ENCODE measurements at regions not wholly inside any gene's neighbourhood (a gene's known extent, or its start where the extent isn't known, plus 50 kb on each side); places are given as distances from the start of the nearest gene placed in this dataset.

DNA sequence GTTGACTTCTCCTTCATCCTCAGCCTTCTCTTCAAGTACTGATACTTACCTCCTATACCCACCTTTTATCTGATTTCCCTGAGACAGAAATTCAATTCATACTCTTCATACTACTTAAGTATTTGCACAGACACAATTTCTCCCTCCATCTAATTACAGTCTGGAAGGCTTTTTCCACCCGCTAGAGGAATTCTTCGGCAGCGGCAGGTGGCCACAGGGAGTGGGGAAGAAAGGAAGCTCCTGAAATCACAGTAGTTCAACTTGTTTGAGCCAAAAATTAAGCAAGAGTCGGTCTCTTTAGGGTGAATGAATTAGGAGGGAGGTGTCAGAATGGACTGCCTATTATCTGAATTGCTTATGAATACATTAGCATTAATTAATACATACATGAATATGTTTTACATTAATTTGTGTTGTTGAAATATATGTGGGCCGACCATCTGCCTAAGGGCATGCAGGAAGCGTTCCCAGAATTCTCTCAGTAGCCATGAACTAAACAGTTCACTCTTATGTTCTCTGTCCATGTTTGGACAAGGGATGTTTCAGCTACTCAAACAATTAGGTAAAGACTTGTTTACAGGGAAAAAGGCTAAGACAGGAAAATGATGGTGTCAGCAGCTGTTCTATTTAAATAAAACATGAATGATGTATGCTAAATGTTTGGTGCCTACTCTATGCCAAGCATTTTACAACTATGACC lies 101.4 kb upstream of the SMARCA2 start:
- Histone ChIP-seq H3K4me3 (ENCODE audit: low read length) (no peak overlapping the region), H3K9me3 (ENCODE audit: control insufficient read depth in 1 of 2, insufficient read depth in 1 of 2, low read length in 2 of 2) (no peaks in the 10 kb centered on the region), H3K27ac (ENCODE audit: low read depth in 1 of 2, low read length in 2 of 2) (no peak overlapping the region), H3K36me3 (ENCODE audit: insufficient read depth, low read length) (no peaks in the 10 kb centered on the region), H3K4me1 (ENCODE audit: insufficient read depth, low read length) (no peaks in the 10 kb centered on the region), H3K27me3 (ENCODE audit: control insufficient read depth in 1 of 2, insufficient read depth in 2 of 2, low read length in 2 of 2) (no peaks in the 10 kb centered on the region)
- no peak for ATAC-seq (ENCODE audit: poor library complexity)
- TF ChIP-seq CTCF (IDR thresholded peaks at IDR 0.05): no peak
- no peaks in the 10 kb centered on the region for H3K36me3 Mint-ChIP-seq (ENCODE audit: low read depth)
- POLR2A ChIA-PET: no interaction called here
- no peaks in the 10 kb centered on the region for H3K4me1 Mint-ChIP-seq (ENCODE audit: low read depth)
- H3K4me3 Mint-ChIP-seq: no peak overlapping the region
- peaks cover 7% of the 10 kb centered on the region for H3K27me3 Mint-ChIP-seq
- H3K27ac Mint-ChIP-seq: no peak overlapping the region
- CTCF ChIA-PET: no interaction called here
- no peak for DNase-seq
- H3K9me3 Mint-ChIP-seq: peaks cover 4% of the 10 kb centered on the region
- intact Hi-C loops (cut with DNase I, micrococcal nuclease): no loop called here

DNA sequence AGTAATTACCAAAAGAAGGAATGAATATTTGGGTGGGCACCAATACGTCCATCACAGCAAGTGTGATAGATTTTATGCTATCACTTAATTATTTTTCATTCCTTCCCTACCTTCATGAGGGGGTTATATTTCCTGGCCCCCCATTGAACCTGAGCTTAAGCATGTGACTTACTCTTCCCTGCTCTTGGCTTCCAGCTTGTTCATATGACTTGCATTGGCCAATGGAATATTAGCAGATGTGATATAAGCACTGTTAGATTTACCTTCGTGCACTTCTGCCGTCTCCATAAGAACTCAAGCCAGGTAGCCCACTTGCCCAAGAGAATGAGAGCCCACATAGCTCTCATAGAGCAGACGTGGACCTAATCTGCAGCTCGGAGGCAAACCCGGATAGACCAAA lies 99.1 kb upstream of the SMARCA2 start:
- no peaks in the 10 kb centered on the region for H3K4me1 Mint-ChIP-seq (ENCODE audit: low read depth)
- ATAC-seq (ENCODE audit: poor library complexity) (no peak), DNase-seq (no peak)
- peaks cover 4% of the 10 kb centered on the region for H3K9me3 Mint-ChIP-seq
- no peaks in the 10 kb centered on the region for H3K9me3 ChIP-seq (ENCODE audit: control insufficient read depth in 1 of 2, insufficient read depth in 1 of 2, low read length in 2 of 2)
- intact Hi-C loops (cut with DNase I, micrococcal nuclease): no loop called here
- no peak overlapping the region for H3K4me3 Mint-ChIP-seq
- H3K27ac ChIP-seq (ENCODE audit: low read depth in 1 of 2, low read length in 2 of 2): no peak overlapping the region
- no peaks in the 10 kb centered on the region for H3K27me3 ChIP-seq (ENCODE audit: control insufficient read depth in 1 of 2, insufficient read depth in 2 of 2, low read length in 2 of 2)
- ChIA-PET POLR2A (no interaction called here), CTCF (no interaction called here)
- no peaks in the 10 kb centered on the region for H3K36me3 ChIP-seq (ENCODE audit: insufficient read depth, low read length)
- H3K4me3 ChIP-seq (ENCODE audit: low read length): no peak overlapping the region
- no peaks in the 10 kb centered on the region for H3K36me3 Mint-ChIP-seq (ENCODE audit: low read depth)
- H3K4me1 ChIP-seq (ENCODE audit: insufficient read depth, low read length): no peaks in the 10 kb centered on the region
- TF ChIP-seq CTCF (IDR thresholded peaks at IDR 0.05): no peak
- peaks cover 24% of the 10 kb centered on the region for H3K27me3 Mint-ChIP-seq
- H3K27ac Mint-ChIP-seq: no peak overlapping the region

GRCh38 chr9:1916655-1917054 lies 98.5 kb upstream of the SMARCA2 start:
- Mint-ChIP-seq H3K27ac (no peak overlapping the region), H3K9me3 (peaks cover 3% of the 10 kb centered on the region), H3K27me3 (peaks cover 24% of the 10 kb centered on the region), H3K4me1 (ENCODE audit: low read depth) (no peaks in the 10 kb centered on the region), H3K4me3 (no peak overlapping the region), H3K36me3 (ENCODE audit: low read depth) (no peaks in the 10 kb centered on the region)
- H3K27me3 ChIP-seq (ENCODE audit: control insufficient read depth in 1 of 2, insufficient read depth in 2 of 2, low read length in 2 of 2): no peaks in the 10 kb centered on the region
- intact Hi-C loops (cut with DNase I, micrococcal nuclease): no loop called here
- DNase-seq (no peak), ATAC-seq (ENCODE audit: poor library complexity) (no peak)
- H3K36me3 ChIP-seq (ENCODE audit: insufficient read depth, low read length): no peaks in the 10 kb centered on the region
- no peak overlapping the region for H3K27ac ChIP-seq (ENCODE audit: low read depth in 1 of 2, low read length in 2 of 2)
- no peaks in the 10 kb centered on the region for H3K4me1 ChIP-seq (ENCODE audit: insufficient read depth, low read length)
- ChIA-PET POLR2A (no interaction called here), CTCF (no interaction called here)
- H3K4me3 ChIP-seq (ENCODE audit: low read length): no peak overlapping the region
- TF ChIP-seq CTCF (IDR thresholded peaks at IDR 0.05): no peak
- no peaks in the 10 kb centered on the region for H3K9me3 ChIP-seq (ENCODE audit: control insufficient read depth in 1 of 2, insufficient read depth in 1 of 2, low read length in 2 of 2)
